ENCODE measurements at regions not wholly inside any gene's neighbourhood (a gene's known extent, or its start where the extent isn't known, plus 50 kb on each side); places are given as distances from the start of the nearest gene placed in this dataset.

DNA sequence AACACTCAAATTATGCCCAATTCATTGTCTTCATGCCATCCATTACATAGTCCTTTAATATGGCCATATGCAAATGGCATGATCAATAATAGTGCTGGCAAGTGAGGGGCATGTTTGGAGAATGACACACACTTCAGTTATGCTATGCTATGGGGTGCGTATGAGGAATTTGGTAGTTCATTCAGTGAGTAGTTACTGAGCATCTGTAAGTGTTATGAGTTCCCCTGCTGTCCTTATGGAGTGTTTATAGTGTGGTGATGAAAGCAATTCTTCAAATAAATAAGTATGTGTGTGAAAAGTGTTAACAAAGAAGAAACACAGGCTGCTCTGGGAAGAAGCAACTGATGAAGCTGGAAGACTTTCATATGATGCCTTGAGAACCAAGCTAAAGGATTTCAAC lies 383.7 kb upstream of the SLC14A2 start:
- no peak for DNase-seq

DNA sequence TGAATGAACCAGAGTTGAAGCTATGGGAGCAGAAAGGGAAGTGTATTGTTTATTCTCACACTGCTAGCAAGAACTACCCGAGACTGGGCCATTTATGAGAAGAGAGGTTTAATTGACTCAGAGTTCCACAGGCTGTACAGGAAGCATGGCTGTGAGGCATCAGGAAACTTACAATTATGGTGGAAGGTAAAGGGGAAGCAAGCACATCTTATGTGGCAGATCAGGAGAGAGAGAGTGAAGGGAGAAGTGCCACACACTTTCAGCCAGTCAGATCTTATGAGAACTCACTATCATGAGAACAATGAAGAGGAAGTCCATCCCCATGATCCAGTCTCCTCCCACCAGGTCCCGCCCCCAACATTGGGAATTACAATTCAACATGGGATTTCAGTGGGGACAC lies 383.2 kb upstream of the SLC14A2 start:
- DNase-seq = no peak

DNA sequence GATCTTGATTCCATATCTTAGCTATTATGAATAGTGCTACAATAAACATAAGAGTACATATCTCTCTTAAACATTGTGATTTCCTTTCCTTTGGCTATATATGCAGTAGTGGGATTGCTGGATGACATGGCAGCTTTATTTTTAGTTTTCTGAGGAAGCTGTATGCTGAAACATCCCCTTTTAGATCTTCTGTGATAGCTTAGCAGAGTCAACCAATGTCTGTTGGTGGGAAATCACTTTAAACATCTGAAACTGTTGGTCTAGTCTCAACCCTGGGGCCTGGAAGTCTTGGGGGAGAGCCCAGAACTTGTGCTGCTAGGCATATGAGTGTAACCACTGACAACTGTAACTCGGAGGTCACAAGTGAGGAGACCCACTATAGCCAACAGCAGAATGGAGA lies 378.6 kb upstream of the SLC14A2 start:
- DNase-seq = no peak

DNA sequence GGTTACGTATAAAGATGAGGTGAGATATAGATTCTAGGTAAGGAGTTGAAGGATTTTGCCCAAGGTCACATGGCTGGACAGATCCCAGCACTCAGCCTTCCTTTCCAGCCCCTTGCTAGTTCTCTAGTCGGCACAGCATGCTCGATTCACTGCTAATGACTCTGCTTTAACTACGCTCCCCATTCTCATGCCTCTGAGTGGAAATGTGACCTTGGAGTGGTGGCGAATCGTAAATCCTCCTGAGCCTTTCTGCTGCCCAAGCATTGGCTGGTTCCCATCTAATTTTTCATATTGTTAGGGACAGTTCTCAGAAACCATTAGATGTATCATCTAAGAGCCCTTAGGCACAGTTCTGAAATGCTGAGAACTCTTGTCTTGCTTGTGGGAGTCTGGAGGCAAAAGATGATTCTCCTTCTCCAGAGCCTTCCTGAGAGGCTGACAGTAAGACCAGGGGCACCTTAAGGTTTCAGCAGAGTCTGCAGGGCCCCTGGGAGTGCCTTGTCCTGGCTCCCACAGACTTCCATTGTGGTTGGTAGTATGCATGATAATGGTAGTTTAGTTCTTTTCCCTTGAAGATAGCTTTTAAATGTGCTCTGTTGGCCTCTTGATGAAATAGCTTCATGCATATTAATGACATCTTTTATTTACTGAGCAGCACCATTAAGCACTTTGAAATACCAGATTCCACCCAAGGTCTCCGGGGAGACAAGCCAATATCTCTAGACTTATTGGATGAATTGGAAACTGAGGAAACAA lies 377.8 kb upstream of the SLC14A2 start:
- no peak for DNase-seq

DNA sequence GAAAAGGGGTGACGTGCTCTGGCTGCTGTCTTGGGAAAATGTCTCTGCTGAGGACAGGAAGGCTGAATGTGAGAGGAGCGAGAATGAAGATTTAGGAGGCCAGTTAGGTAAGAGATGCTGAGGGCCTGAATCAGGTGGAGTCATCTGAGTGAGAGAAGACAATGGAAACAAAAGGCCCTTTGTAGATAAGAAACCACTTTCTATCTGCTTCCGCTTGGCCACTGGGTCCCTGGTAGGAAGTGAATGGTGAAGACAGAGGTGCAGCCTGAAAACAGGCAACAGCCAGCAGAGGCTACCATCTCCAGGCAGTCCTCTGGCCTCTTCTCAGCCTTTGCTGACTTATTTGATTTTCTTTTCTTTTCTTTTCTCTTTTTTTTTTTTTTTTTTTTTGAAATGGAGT lies 374.0 kb upstream of the SLC14A2 start:
- no peak for DNase-seq

DNA sequence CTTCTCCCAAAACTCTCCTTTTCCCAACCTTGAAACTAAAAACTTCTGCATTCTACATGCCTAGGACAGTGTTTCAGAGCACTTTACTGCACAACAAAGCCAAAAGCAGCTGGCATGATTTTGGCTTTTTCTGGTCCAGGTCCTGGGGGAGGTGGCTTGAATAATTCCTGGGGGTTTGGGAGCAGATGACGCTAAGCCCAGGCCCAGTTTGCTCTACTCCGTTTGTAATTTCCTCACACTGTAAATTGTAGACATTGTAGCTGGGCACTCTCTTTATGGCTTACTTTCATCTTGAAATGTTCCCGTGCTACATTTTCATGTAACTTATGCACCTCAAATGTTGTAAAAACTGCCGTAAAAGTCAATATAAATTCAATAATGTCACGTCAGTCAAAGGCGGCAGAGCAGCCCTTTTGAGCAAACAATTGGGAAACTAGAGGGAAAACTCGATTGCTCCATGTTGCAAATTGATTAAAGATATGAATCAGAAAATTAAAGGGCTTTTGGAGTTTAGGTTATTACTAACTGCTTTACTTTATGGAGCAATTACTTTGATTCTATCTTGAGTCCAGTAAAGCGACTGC lies 373.2 kb upstream of the SLC14A2 start:
- no peak for DNase-seq

DNA sequence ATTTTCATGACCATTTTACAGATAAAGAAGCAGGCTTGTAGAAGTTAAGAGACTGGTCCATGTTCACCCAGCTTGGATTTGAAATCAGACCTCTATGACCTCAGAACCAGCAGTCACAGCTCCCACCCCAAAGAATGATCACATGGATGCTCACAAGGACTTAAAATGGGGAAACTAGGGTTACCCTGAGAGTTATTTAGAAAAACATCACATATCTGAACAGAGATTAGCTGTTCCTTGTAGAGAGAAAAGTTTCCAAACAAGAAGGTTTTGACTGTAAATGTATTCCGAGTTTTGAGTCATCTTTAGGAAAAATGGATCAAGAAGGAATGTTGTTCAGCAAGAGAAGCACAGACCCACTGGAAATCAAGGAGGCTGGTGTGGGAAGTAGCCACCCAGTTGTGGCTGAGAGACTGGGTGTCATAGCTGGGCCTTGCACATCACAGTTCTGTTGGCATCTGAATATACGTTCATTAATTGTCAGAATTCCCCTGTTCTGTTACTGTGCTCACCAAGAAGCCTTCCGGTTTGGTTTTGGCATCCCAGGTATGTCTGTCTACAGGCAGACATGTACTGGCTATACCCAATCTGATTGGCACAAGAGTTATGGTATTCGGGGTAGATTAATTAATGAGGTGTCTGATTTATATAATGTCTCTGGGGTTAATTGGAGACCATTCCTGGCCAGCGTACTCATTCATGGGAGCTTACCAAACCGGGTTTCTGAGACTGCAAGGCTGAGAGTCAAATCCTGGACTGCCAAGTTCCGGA lies 371.8 kb upstream of the SLC14A2 start:
- no peak for DNase-seq

DNA sequence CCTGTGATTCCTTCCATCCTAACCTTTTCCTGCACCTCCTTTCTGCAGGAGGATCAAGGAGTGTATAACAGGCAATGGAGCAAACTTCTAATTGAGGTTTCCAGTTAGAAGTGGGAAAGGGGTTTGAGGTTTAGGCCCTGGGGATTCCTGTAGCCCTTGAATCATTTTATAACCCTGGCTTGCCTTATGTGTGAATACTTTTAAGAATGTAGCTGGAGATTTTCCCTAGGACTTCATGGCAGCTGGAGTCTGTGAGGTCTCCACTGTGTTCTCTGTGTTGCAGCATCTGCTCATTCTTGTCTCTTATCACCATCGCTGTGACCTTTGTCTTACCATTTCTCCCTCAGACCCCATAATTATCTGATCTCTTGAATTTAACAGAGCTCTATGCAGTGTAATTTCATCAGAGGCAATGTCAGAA lies 370.2 kb upstream of the SLC14A2 start:
- no peak for DNase-seq

DNA sequence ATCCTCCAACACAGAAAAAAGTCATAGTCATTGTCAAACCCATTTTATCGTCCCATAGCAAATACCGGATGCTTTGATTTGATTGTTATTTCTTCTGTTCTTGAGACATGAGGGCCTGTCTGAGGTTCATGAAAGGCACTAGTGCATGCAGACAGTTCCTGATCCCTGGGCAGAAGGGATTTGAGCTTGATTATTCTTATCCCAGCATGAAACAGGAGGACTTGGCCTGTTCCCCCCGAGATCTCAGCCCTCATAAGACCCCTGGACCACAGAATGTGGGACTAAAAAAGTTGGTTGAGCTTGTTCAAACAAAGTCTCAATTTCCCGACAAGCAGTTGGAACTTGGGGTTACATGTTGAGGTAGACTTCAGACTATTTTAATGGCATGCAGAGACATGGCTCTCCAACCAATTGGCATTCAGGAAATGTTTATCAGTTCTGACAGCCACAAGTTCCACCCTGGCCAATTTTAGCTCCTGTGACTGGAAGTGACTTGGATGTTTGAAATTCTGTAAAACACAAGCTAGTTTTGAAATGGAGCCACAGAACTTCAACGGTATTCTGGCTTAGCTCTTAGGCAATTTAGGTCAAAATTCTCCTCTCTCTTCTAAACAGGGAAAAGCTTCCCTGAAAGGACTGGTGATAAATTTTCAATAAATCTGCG lies 366.9 kb upstream of the SLC14A2 start:
- DNase-seq = no peak

DNA sequence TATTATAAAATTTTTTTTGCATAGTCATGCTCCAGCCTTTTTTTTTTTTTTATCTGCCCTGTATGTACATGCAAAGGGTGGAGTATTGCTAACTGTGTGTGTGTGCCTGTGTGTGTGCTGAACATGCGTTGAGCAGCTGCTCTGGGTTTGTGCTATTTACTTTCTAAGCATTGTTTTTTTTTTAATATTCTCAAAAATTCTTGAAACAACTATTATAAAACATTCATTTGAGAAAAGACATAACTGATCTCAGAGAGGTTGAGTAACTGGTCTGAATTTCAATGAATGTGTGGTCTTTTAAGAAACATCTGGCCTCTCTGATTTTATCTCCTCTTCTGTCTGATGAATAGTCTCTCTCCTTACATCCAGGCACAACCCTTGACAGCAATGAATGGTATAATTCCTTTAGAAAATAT lies 366.0 kb upstream of the SLC14A2 start:
- DNase-seq = no peak

DNA sequence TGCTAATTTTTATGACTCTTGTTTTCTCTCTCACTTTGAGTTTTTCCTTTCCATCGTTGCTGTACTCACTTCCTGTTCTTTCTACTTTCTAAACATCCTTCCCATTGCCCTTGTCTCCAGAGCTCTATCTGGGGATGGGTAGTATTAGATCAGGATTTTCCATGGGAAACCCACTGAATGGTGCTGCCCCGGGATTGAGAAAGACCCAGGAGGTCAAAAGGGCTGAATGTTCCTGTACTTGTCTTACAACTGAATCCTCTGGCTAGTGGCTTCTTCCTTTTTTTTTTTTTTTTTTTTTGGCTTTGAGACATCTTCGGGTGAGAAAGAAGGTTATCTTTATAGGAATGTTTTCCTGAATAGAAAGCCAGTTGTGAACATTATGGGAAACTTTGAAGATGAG lies 364.8 kb upstream of the SLC14A2 start:
- no peak for DNase-seq

DNA sequence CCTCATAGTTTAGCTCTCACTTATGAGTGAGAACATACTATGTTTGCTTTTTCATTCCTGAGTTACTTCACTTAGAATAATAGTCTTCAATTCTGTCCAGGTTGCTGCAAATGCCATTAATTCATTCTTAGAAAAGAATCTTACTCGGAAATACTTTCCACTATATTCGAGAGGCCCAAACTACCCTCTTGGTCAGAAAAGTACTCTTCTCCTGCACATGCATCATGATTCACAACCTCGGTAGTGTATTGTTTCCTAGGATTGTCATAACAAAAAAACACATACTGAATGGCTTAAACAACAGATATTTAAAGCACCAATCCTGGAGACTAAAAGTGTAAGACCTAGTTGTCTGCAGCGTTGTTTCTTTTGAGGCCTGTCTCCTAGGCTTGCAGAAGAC lies 364.0 kb upstream of the SLC14A2 start:
- no peak for DNase-seq

DNA sequence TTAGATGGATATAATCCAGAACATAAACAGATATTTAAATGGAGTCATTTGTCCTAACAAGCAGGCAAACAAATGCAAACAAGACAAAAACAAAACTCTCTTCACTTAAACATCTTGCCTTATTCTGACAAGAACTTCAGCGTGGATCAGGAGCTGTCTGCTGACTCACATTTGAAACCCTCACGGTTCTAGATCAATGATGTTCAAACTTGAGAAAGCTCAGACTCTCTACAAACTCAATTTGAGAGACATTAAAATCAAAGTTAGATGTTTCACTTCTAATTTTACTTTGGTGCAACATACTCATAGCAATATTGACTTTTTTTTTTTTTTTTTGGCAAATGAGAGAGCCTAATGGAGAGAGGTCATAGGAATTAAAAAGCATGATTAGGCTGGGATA lies 362.8 kb upstream of the SLC14A2 start:
- DNase-seq = no peak

DNA sequence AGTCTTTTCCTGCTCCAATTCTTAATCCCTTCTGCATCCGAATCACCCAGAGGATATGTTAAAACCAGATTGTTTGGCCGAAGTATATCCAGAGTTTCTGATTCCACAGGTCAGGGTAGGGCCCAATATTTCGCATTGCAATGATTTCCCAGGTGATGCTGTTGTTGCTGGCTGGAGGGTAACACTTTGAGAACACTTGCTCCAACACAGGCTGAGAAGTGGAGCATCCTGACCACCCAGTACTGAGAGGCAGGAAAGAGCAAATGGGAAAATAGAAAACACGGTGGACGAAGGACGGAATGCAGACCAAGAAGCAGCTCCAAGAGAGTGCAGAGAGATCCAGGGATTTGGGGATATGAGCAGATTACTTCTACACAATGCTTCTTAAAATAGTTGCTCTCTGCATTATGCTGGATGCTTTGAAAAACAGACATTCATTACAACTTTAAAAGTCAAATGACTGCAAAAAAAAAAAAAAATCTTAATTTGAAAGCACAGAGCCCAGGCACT lies 362.2 kb upstream of the SLC14A2 start:
- no peak for DNase-seq

DNA sequence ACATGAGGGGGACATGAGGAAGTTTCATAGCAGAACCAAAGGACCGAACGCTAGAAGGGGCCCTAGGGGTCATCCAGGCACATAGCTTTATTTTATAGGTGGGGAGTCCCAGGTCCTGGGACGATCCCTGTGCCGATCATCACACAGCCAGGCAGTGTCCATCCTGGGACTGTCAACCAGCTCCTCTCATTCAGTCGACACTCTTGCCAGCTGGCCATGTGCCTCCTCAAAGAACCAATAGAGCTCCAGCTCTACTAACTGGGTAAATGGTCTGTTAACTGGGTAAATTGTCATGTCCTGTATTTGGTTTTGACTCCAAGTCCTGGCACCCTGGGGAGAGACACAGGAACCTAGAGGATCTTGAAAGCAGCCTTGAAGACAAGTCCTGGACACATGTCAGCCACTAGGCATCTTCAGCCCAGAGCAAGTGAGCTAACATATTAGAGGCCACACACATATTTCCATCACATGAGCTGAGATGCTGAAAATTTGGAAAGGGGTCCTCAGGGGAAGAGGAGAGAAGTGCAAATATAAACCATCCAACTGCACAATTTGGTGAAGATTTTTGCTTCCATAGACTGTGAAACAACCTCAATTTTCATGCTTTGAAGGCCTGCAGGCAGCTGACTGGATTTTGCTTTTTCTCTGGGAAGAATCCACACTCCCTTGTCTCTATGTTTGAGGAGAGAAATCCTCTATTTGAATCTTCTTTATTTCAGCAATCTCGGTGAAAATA lies 361.1 kb upstream of the SLC14A2 start:
- DNase-seq = no peak

DNA sequence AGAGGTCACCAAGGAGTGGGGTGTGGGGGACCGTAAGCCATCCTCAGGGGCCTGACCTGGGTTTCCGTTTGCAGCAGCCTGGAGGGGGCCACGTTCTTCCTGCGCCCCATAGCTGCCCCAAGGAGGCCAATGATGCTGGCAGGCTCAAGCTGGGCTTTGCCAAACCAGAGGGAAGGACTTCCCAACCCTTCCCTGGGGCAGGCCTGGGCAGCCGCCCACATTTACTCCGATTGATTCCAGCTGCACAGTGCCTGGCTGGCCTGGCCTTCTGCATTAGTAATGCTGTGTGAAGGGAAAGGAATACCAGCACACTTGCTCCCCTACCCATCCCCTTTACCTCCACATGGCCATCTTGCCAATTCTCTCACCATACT lies 360.6 kb upstream of the SLC14A2 start:
- no peak for DNase-seq

DNA sequence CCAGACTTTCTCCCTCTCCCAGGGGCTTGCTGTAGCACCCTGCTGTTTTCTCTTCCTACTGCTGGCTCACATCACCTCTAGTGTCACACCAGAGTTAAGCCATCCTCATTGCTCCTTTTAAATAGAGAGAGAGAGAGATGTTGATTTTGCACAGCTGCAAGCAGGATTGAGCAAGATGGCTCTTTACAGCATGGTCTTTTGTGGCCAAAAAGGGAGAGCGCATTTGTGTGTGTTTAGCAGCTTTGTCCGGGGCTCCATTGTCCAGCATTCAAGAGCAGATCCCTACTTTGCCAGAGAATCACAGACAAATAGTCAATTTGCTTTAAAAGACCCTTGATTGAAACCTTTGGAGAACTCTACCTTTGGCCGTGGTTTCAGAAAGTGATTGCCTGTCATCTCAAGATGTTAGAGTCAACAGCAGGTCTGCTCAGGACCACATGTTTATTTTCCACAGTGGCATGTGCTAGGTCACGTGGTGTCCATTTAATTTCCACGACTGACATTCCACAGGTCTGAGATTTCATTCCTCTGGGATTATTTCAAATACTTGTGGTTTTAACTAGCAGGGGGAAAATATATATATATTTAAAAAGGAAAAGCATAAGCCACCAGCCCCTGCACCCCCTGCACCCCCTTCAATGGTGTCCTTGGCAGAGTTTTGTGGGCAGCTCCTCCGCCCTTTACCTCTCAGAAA lies 359.9 kb upstream of the SLC14A2 start:
- no peak for DNase-seq

DNA sequence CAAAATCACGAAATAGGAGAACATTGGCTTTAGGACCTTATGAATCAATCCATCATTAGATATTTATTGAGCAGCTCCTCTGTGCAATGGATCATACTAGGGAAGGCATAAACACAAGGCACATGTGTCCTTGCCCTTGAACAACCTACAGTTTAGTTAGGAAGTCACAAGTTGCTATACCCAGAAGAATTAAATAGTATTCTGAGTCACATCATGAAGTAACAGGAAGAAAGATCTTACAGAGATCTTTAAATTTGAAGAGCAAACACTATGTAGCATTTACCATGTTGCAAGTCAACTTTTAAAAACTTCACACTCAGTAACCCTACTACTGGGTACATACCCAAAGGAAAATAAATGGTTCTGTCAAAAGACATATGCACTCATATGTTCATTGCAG lies 355.2 kb upstream of the SLC14A2 start:
- DNase-seq = no peak

DNA sequence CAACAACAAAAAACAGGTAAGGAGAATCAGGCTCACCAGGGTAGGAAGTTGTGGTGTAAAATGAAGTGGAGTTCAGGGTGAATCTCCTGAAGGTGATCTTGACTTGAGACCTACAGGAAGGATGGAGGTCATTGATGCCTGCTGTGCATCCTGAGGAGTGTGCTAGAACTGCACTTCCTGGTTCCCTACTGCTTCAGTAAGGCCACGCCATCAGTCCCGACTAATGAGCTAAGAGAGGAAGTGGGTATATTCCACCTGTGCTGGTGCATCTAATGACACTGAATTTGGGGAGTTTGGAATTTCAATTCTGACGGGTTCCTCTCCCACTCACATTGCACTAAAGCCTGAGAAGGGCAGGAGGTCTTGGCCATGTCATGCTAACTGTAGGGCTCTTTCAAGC lies 349.3 kb upstream of the SLC14A2 start:
- DNase-seq = no peak

DNA sequence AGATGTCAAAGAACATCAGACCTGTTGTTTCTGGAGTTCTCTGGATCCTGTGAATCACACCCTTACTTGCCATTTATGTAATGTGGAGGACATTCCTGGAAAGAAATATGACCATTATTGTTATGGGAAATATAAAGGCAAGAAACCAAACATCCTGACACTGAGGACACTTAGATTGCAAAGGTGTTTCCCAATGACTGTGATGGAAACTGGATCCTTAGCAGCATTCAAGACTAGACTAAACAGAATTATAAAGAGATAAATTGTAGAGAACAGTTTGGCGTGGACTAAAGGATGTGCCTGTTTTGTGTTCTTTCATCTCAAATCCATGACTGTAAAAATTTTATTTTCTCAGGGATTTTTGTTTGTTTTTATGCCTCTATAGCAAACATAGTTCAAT lies 347.7 kb upstream of the SLC14A2 start:
- no peak for DNase-seq

DNA sequence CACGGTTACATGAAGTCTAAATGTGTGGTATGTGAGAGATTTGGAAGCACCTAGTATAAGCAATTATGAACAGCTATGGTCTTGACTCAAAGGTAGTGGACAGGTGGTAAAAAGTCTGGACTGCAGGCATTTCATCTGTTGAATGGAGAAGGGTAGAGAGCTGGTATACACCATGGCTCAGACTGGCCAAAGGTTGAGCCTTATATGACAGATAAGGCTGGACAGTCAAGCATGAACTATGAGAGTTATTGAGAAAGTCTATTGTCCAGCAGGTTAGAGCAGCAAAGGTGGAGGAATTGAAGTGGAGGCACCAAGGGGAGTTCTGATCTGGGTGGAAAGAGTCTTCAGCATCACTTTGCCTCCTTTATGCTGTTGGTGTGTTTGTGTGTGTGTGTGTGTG lies 346.7 kb upstream of the SLC14A2 start:
- no peak for DNase-seq

DNA sequence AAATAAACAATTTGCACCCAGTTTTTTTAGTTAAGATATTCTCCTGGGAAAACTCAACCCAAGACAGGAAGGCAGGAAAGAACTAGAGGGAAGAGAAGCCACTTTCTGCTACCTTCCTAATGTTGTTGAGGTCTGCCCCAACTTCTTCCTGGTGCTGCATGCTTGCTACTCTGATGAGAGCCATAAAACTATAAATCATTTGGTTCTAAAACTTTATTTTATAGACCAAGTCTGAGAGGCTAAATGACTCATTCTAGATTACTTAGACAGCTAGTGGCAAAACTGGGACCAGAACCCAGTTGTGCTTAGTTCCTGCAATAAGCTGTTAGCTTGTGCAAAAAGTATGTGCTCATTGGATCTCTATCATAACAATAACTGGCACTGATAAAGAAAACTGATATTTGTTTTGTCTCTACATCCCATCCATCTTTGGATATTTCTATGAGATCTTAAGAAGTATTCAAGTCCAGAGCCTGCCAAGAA lies 344.9 kb upstream of the SLC14A2 start:
- no peak for DNase-seq
